GM21381 (cell line): ENCODE measurements at regions not wholly inside any gene's neighbourhood (a gene's known extent, or its start where the extent isn't known, plus 50 kb on each side); places are given as distances from the start of the nearest gene placed in this dataset.
"Not testable (repeated sequence)": the region's sequence is repeated elsewhere in the genome, so short reads cannot be mapped to it uniquely, and the experiment has no call there.

Experiments
- ATAC-seq: cut with Tn5 transposase; IDR thresholded peaks from one replicate; pipeline ENCODE4 v1.9.1; 2021; ENCODE audit warnings: mild to moderate bottlenecking, moderate library complexity; ENCODE audit not compliant: unreplicated experiment

- ATAC-seq = no peak
Observed at GRCh38 chr11:92594251-92594650, 369.6 kb downstream of the FAT3 start.

DNA sequence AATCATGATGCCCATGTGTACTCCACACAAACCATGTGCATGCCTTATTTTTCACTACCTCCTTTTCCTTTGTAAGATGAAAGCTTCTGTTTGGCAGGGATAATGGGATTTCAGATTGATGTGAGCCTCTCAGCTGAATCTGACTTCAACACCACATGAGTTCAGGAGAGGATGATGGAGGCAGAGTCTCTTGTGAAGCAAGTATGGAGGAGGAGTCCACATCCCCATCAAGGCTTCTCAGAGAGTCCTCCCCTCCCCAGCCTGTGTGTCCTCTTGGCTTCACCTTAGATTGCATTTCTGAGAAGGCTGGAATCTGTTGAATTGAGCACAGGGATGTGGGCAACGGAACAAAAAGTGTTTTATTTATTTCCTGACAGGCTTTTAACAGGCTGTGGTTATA is 370.4 kb downstream of the FAT3 start:
- no peak for ATAC-seq

DNA sequence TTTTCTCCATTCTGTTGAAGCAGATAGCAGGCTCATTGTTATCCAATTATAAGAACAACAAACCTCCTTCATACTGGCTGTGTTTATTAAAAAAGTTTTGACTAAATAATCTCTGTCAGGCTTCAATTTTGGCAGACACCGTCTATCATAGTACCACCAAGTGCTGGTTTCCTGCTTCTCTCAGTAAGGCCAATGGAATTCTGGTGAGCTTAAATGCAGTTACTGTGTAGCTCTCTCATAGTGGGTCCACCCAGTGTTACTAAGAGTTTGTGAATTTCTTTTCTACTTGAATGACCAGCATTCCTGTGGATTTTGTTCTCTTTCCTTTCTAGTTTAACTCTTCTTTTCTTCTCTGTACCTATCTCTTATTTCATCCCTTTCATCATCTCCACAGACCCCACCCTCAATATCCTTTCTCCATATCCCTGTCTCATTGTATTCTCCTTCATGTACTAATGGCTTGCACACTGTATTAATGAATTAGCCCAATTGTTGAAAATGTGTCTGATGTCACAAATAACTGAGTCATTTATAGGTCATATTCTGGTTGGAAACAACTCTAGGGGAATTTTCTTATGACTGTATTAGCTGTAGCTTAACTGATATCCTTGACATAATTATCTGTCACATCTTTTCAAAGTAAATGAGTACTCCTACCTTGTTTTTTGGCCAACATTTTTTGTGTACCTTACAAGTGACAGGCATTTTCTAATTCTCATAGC is 372.1 kb downstream of the FAT3 start:
- ATAC-seq = no peak

- no peak for ATAC-seq
Observed at GRCh38 chr11:92601048-92601447, 368.4 kb upstream of the MTNR1B start.

- no peak for ATAC-seq
Observed at GRCh38 chr11:92605667-92606066, 363.8 kb upstream of the MTNR1B start.

GRCh38 chr11:92607969-92608722 is 361.3 kb upstream of the MTNR1B start:
- no peak for ATAC-seq

DNA sequence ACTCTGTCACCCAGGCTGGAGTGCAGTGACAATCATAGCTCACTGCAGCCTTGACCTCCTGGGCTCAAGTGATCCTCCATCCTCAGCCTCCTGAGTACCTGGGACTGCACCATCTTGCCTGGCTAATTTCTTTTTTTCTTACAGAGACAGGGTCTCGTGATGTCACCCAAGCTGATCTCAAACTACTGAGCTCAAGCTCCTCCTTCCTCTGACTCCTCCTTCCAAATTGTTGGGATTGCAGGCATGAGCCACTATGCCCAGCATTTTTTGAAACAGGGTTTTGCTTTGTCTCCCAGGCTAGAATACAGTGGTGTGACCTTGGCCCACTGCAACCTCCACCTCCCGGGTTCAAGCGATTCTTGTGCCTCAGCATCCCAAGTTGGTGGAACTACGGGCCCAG is 358.3 kb upstream of the MTNR1B start:
- no peak for ATAC-seq

- not testable (repeated sequence) for ATAC-seq
Observed at GRCh38 chr11:92618020-92618419, 351.4 kb upstream of the MTNR1B start.

DNA sequence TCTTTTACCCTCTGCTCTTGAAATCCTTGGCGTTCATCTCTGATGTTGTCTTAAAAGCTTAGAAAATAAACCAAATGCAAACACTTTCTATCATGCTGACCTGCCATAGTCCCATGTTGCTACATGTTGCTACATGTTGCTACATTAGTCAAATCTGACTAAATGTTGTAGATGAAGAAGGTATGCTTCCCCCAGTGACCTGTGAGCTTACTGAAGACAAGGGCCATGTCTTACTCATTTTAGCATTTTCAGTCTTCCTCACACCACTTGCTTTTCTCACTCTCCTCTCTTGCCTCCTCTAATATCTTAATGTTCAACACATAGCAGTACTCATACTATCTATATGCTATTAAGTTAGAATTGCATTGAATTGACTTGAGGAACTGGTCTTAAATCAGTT is 346.4 kb upstream of the MTNR1B start:
- ATAC-seq = no peak

DNA sequence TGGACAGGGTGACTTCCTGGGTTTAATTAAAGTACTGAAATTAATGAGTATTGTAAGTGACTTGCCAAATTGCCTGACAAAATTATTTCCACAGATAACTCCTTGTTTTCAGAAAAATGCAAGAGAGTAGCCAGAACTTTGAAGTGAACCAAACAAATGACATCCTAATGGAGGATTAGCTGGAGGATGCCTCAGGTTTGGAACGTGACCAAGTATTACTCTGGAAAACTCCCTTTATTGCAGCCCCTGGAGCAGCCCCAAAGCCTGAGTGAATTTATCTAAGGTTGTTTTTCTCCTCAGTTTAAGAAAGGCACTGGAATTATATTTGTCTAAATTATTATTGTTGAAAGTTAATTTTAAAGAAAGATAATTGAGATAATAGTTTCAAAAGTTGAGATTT is 343.6 kb upstream of the MTNR1B start:
- no peak for ATAC-seq

- ATAC-seq = no peak
Observed at GRCh38 chr11:92626624-92627023, 342.8 kb upstream of the MTNR1B start.

GRCh38 chr11:92627615-92628256 is 341.7 kb upstream of the MTNR1B start:
- no peak for ATAC-seq

GRCh38 chr11:92628401-92629292 is 340.8 kb upstream of the MTNR1B start:
- no peak for ATAC-seq

DNA sequence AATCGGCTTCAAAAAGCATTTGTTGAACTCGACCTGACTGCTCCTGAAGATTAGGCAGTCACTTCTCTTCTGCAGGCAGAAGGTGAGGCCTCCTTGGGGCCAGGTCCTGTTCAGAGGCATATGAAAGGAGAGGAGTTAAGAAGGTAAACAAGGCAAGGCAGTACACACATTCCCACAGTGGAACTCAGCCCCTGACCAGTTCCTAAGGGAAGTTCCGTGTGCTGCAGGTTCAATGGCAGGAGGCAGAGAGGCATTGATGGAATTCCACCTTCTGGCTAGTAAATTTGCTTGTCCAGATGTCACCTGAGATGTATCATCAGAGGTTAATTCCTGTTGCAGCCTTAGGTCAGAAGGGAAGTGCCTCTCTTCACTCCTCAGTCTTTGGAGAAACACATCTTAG is 337.0 kb upstream of the MTNR1B start:
- ATAC-seq = no peak

DNA sequence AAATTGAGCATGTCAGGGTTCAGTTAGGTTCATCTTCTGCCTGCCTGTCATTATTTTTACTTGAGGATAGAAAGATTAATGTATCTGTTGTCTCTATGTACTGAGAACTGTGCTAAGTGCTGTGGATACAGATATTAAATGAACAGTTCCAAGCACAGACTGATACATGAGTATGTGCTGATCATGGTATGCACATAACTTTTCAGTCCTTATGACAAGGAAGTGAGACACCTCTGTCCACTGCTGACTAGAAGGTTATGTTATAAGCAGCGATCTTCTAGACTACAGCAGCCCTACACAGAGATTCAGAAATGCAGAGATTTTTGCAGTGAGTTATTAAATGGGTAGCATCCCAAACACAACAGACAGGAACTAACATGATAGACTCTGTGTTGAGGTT is 335.6 kb upstream of the MTNR1B start:
- no peak for ATAC-seq

GRCh38 chr11:92636543-92637188 is 332.8 kb upstream of the MTNR1B start:
- ATAC-seq = no peak

DNA sequence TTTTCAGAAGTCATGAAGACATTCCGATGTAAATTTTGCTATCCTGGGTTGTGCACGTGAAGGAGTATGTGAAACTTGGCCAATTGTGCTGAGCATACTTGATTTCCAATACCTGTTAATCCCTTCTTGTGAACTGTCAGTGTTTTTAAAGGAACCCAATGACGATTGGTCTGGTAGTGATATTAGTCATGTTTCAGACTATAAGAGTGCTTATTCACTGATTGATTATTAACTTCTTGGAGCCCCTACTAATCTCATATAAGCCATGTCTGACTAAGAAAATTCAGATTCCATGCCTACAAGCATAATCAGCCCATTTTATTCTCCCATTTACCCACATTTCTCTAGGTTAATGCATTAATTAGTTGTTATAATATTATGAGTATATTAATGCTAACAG is 330.8 kb upstream of the MTNR1B start:
- no peak for ATAC-seq

DNA sequence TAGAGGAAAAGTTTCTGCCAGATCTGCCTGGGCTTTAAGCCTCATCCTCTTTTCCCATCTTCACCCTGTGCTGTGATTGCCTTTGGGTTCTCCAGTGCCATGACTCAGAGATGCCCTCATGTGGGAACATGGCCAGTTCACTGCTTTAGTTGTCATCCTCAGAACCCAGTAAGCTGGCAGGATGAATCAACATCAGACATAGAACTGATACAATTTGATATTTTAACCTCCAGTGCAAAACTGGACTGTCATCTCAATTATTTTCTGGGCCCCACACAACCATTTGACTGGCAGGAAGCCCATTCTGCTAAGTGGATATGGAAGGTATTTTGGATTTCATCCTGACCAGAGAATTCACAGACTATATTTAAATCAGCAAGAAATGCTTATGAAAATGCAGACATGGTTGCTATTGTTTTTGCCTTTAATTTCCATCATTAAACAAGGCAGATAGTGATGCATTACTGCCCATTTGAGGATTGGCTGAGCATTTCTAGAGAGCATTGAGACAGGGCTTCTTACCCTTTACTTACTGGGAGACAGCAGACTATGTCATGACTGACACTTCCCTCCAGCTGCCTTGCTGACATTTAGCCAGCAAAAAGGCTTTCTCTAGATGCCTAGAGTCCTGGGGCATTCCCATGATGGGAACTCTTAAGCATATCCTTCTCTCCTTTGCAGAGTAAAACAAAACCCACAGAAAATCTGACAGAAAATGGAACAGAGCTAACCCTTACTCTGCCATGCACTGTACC is 327.1 kb upstream of the MTNR1B start:
- no peak for ATAC-seq

- ATAC-seq = no peak
Observed at GRCh38 chr11:92643827-92644226, 325.6 kb upstream of the MTNR1B start.
